K562 (cell line): ENCODE measurements at regions not wholly inside any gene's neighbourhood (a gene's known extent, or its start where the extent isn't known, plus 50 kb on each side); places are given as distances from the start of the nearest gene placed in this dataset.
A peak's percentile ranks its signal among the peaks of the same experiment; 100 is the strongest.

ENCODE experiments used
- CREB1 ChIP-seq, 2 experiments: sonication (generic) in 1 of 2; formaldehyde crosslinking in 1 of 2; IDR thresholded peaks; 2 replicates each; pipeline versions ENCODE4 v1.6.1 to v1.8.0; 2012 to 2022; ENCODE audit warnings: inconsistent platforms in 1 of 2, mild to moderate bottlenecking in 1 of 2, missing genetic modification reagents in 1 of 2, moderate library complexity in 1 of 2
- CTCF ChIP-seq, 3 experiments: IDR thresholded peaks in 2 of 3; conservative IDR thresholded peaks in 1 of 3; 2 replicates each; pipeline ENCODE4 v1.5.1; 2011 to 2012; ENCODE audit warnings: low read length in 3 of 3, mild to moderate bottlenecking in 3 of 3, control low read depth in 2 of 3, improper control_type of control experiment in 1 of 3, inconsistent platforms in 1 of 3, low read depth in 1 of 3, mixed read lengths in 1 of 3, moderate library complexity in 1 of 3; ENCODE audit not compliant: insufficient read depth in 2 of 3
- DEAF1 ChIP-seq: fragments of 450-650 bp; formaldehyde crosslinking; IDR thresholded peaks from 2 replicates; pipeline ENCODE4 v1.4.0; 2020; ENCODE audit warnings: mild to moderate bottlenecking, moderate library complexity
- HDAC2 ChIP-seq: fragments of 450-650 bp; IDR thresholded peaks from 2 replicates; pipeline ENCODE4 v1.6.1; 2016; ENCODE audit warnings: mild to moderate bottlenecking
- HMG20A ChIP-seq: fragments of 450-650 bp; formaldehyde crosslinking; conservative IDR thresholded peaks from 2 replicates; pipeline ENCODE4 v1.4.0; 2020; ENCODE audit warnings: mild to moderate bottlenecking, mixed read lengths
- NCOA1 ChIP-seq: fragments of 450-650 bp; IDR thresholded peaks from 2 replicates; pipeline ENCODE4 v1.6.1; 2016; ENCODE audit warnings: low read depth
- NRF1 ChIP-seq, 2 experiments: fragments of 450-650 bp; IDR thresholded peaks in 1 of 2; conservative IDR thresholded peaks in 1 of 2; 2 replicates each; pipeline ENCODE4 v1.6.1; 2014; ENCODE audit warnings: mild to moderate bottlenecking in 2 of 2
- PURB ChIP-seq: sonication (generic); formaldehyde crosslinking; IDR thresholded peaks from 2 replicates; pipeline ENCODE4 v1.9.0; 2021; ENCODE audit warnings: low read depth, mild to moderate bottlenecking, missing genetic modification reagents
- SMAD1 ChIP-seq: fragments of 150-350 bp; IDR thresholded peaks from 2 replicates; pipeline ENCODE4 v1.6.1; 2014; ENCODE audit warnings: low read length, low read depth; ENCODE audit not compliant: partially characterized antibody
- TF ChIP-seq, protein P1 (sequence below), 2 experiments: fragments of 450-650 bp in 1 of 2; sonication (generic) in 1 of 2; formaldehyde crosslinking in 1 of 2; IDR thresholded peaks; 2 replicates each; pipeline versions ENCODE4 v1.7.1 to v1.9.0; 2016 to 2022; ENCODE audit warnings: inconsistent platforms in 1 of 2, mild to moderate bottlenecking in 1 of 2, missing genetic modification reagents in 1 of 2
- TF ChIP-seq, protein P2 (sequence below): sonication (generic); formaldehyde crosslinking; IDR thresholded peaks from 2 replicates; pipeline ENCODE4 v1.4.0; 2020; ENCODE audit warnings: mild to moderate bottlenecking, missing genetic modification reagents

- TF ChIP-seq, protein P1, sequence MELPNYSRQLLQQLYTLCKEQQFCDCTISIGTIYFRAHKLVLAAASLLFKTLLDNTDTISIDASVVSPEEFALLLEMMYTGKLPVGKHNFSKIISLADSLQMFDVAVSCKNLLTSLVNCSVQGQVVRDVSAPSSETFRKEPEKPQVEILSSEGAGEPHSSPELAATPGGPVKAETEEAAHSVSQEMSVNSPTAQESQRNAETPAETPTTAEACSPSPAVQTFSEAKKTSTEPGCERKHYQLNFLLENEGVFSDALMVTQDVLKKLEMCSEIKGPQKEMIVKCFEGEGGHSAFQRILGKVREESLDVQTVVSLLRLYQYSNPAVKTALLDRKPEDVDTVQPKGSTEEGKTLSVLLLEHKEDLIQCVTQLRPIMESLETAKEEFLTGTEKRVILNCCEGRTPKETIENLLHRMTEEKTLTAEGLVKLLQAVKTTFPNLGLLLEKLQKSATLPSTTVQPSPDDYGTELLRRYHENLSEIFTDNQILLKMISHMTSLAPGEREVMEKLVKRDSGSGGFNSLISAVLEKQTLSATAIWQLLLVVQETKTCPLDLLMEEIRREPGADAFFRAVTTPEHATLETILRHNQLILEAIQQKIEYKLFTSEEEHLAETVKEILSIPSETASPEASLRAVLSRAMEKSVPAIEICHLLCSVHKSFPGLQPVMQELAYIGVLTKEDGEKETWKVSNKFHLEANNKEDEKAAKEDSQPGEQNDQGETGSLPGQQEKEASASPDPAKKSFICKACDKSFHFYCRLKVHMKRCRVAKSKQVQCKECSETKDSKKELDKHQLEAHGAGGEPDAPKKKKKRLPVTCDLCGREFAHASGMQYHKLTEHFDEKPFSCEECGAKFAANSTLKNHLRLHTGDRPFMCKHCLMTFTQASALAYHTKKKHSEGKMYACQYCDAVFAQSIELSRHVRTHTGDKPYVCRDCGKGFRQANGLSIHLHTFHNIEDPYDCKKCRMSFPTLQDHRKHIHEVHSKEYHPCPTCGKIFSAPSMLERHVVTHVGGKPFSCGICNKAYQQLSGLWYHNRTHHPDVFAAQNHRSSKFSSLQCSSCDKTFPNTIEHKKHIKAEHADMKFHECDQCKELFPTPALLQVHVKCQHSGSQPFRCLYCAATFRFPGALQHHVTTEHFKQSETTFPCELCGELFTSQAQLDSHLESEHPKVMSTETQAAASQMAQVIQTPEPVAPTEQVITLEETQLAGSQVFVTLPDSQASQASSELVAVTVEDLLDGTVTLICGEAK (IDR thresholded peaks at IDR 0.05) = 0 out of 2 replicates have a peak, but pooled peaks have one; percentile 10
- TF ChIP-seq, protein P1 (CRISPR knock-in tag; IDR thresholded peaks at IDR 0.05) = no peak
- peak; percentile 64 for TF ChIP-seq NCOA1
- no peak for TF ChIP-seq CREB1 (IDR thresholded peaks at IDR 0.05)
- 0 out of 2 replicates have a peak, but pooled peaks have one; percentile 22 for TF ChIP-seq CREB1 (CRISPR knock-in tag; IDR thresholded peaks at IDR 0.05)
- TF ChIP-seq SMAD1 = no peak
- peak; percentile 21 to 43 (median 41); a peak in 4 of 6 replicates for TF ChIP-seq CTCF (IDR thresholded peaks at IDR 0.05 in 2 of 3, conservative IDR thresholded peaks at IDR 0.05 in 1 of 3; ENCODE audit: insufficient read depth in 2 of 3, low read depth in 1 of 3, low read length in 3 of 3)
- TF ChIP-seq HDAC2 = 0 out of 2 replicates have a peak, but pooled peaks have one; percentile 49
- TF ChIP-seq PURB (CRISPR knock-in tag) = no peak
- peak; percentile 35; the same call in 1 of the 2 replicates for TF ChIP-seq DEAF1 (CRISPR knock-in tag)
- TF ChIP-seq, protein P2, sequence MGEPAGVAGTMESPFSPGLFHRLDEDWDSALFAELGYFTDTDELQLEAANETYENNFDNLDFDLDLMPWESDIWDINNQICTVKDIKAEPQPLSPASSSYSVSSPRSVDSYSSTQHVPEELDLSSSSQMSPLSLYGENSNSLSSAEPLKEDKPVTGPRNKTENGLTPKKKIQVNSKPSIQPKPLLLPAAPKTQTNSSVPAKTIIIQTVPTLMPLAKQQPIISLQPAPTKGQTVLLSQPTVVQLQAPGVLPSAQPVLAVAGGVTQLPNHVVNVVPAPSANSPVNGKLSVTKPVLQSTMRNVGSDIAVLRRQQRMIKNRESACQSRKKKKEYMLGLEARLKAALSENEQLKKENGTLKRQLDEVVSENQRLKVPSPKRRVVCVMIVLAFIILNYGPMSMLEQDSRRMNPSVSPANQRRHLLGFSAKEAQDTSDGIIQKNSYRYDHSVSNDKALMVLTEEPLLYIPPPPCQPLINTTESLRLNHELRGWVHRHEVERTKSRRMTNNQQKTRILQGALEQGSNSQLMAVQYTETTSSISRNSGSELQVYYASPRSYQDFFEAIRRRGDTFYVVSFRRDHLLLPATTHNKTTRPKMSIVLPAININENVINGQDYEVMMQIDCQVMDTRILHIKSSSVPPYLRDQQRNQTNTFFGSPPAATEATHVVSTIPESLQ (CRISPR knock-in tag) = no peak
- no peak; a peak in 2 of 4 replicates for TF ChIP-seq NRF1 (conservative IDR thresholded peaks at IDR 0.05 in 1 of 2, IDR thresholded peaks at IDR 0.05 in 1 of 2)
- TF ChIP-seq HMG20A (CRISPR knock-in tag) = no peak
Measured at GRCh38 chr2:111663471-111664274, 220.3 kb downstream of the ANAPC1 start (continued).
